GM04503 (cell line): ENCODE measurements at regions not wholly inside any gene's neighbourhood (a gene's known extent, or its start where the extent isn't known, plus 50 kb on each side); places are given as distances from the start of the nearest gene placed in this dataset.
"Not testable (repeated sequence)": the region's sequence is repeated elsewhere in the genome, so short reads cannot be mapped to it uniquely, and the experiment has no call there.

Experiments
- DNase-seq: peaks from one replicate; pipeline ENCODE4 v3.0.0-alpha.2; 2012; ENCODE audit warnings: low read depth

DNA sequence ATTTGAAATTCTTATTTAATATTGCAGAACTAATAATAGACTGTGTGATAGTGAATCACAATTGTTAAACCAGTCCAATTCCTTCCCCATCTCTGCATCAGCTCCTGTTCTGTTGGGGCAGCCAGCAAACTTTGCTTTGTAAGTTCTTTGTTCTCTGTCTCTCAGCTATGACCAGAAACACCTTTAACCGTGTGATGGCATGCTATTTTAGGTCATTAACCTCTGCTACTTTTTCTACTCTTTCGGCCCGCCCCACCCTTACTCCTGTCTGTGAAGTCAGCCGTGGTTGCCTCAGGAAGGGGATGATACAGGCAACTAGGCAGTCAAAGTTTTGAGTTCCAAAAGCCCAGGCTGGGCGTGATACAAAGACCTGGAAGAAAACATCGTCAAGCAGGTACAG lies 51.3 kb upstream of the EGFL6 start:
- DNase-seq, result no peak

DNA sequence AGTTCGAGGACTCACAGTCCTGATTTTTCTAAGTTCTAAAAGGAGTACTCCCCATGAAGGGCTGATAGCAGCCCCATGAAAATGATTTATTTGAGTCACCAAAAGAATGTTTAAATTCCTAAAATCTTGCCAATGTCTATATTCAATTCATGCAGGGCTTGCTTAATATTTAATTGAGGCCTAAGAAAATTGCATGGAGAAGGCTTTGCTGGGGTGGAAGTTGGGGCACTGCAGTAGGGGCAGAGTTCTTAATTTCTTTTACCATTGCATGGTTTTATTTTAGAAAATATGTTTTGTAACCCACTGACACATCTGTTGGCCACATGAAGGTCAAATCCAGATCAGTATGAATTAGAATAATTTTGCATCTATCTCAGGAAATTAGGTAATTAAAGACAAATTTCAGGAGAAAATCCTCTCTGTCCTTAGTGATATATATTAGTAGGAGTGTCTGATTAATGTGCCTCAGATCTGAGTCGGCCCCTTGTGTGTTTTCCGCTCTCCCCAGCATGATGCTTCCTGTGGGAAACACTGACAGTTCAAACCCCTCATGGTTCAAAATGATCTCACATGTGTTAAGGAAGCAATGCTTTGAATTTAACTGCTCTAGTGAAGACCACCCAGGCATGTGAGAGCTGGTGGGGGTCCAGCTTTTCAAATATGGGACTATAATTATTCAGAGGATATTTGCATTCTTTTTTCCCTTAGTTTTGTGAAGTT lies 54.0 kb upstream of the EGFL6 start:
- peak; percentile 19 for DNase-seq

GRCh38 chrX:13511944-13512330 lies 57.5 kb upstream of the EGFL6 start:
- DNase-seq, result no peak

DNA sequence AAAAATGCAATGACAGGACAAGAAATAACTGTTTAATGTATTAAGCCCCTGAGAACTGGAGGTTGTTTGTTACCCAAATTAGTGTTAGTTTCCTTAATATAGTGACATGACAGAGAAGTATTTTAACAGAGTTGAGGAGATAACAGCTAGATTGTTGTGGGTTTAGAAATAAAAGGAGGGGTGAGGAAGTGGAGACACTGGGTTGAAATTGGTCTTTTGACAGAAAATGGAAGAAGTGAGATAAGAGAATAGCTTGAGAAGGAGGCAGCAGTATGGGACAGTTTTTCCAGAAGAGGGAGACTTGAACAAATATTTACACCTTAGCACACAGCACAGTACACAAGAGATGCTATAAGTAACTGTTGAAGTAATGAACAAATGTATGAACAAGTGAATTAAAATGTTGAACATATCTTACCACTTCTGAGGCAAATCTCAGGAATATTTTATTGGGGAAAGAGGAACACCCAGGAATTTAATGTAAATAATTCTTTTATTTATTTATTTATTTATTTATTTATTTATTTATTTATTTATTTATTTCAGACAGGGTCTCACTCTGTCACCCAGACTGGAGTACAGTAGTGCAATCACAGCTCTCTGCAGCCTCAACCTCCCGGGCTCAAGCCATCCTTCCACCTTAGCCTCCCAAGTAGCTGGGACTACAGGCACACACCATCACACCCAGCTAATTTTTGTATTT lies 58.0 kb upstream of the EGFL6 start:
- no peak for DNase-seq

GRCh38 chrX:13507893-13508292 lies 61.5 kb upstream of the EGFL6 start:
- no peak for DNase-seq

DNA sequence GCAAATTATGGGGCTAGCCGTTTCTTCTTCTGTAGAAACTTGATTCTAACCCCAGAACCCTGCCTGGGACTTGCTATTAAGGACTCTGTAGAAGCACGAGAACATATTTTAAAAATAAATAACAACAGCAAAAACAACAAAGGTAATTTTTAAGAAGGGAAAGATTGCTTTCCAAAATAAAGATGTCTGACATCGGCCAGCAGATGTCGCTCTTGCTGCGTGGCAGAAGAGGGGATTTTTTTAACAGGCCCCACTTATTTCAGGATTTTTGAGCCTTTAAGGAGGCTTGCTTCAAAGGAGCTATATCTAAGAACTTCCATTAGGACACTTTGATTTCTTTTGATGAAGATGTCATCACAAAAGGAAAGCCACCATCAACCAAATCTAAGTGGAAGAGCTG lies 62.8 kb upstream of the EGFL6 start:
- DNase-seq, result no peak

- DNase-seq, result no peak
Observed at GRCh38 chrX:13502590-13502989, 66.8 kb upstream of the EGFL6 start.

- DNase-seq, result no peak
Observed at GRCh38 chrX:13499736-13500135, 69.7 kb upstream of the EGFL6 start.

- no peak for DNase-seq
Observed at GRCh38 chrX:13498238-13498637, 71.2 kb upstream of the EGFL6 start.

- no peak for DNase-seq
Observed at GRCh38 chrX:13495232-13495631, 74.2 kb upstream of the EGFL6 start.

DNA sequence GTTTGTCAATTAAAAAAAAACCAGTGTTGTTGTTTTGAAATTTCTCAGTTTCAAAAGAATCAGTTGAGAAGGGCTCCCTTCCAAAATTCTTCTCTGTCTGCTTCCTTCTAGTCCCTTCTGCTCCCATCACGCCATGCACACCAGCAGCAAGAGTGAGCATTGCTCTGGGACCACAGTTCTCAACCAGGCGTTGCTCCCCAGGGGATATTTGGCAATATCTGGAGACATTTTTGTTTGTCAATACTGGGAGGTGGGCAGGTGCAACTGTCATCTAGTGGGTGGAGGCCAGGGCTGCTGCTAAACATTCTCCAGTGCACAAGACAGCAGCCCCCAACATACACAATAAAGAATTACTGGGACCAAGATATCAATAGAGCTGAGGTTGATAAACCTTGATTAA lies 74.8 kb upstream of the EGFL6 start:
- DNase-seq, result no peak

DNA sequence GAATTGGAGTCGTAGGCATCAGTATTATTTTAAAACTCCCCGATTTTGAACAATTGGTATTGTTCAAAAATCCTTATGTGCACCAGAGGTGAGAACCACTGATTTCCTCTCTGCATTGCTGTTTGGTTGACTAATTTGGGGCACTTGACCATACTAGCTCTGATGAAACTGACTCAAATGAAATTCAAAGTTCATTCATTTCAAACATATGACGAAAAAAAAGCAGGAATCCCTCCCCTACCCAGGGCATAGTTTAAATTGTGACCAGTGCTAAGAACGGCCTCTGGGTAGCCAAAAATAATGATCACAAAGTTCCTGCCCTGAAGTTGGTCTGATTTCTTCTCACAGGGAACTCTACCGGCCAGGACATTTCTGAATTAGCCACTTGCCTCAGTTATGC lies 75.7 kb upstream of the EGFL6 start:
- no peak for DNase-seq

DNA sequence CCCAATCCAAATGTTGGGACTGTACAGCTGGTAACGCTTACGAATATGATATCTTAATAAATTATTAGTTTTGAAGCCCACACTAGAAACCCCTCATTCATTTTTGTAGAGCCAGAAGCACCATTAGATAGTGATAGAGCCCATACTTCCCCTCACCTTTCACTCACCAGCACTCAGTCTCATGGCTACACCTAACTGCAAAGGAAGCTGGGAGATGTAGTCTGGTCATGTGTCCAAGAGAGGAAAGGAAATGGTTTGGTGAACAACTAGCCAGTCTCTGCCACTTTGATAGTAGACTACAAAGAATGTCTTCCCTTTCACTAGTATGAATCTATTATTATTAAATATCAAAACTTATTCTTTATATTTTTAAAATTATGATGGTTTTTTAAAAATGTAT lies 77.1 kb upstream of the EGFL6 start:
- no peak for DNase-seq

- DNase-seq, result no peak
Observed at GRCh38 chrX:13491061-13491460, 78.3 kb upstream of the EGFL6 start.

DNA sequence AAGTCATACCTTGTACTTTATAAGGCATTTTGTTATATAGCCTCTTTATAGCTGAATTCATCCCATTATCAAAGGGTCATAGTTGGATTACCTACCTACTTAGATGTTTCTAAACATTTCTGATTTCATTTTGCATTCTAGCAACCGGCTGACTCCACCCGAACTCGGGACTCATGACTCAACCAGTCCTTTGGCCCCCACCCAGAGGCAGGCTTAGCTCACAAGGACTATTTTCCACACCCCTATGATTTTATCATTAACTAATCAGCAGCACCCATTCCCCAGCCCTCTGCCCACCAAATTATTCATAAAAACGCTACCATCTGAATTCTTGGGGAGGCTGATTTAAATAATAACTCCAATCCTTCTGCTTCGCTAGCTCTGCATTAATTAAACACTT lies 79.9 kb upstream of the EGFL6 start:
- DNase-seq, result no peak

GRCh38 chrX:13487731-13488505 lies 81.5 kb upstream of the EGFL6 start:
- DNase-seq, result peak; percentile 72

GRCh38 chrX:13485167-13485566 lies 84.2 kb upstream of the EGFL6 start:
- no peak for DNase-seq

GRCh38 chrX:13483773-13484172 lies 85.6 kb upstream of the EGFL6 start:
- no peak for DNase-seq

DNA sequence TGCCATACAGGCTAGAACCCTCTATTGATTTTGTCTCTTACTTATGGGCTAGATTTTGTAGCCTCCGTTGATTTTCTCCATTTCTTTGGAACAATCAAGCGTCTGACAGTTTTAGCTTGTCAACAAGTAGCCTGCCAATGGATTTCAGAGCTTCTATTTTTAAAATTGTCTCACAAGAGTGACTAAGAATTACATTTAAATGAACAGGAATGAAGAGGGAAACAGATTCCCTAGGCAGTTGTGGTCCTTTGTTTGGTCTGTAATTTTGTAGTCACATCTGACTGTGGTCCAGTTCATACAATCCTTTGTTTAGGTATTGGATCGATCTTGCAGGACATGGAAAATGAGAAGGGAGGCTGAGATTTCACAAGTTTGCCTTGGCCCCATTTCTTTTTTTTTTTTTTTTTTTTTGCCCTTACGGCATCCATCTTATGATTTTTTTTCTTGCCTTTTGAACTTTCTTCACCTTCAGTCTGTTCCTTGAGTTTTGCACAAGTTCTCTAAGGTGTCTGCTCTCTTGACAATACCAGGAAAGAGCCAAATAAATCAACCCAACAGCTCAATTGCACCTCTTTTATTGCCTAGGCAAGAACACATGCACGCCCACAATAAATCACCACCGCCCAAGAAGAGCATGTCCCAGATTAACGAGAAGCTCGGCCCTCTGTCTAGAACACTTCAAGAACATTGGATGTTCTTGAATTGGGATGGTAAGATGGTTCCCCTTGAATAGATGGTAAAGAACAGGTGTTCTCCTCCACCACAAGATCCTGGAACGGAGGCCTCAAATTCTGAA lies 86.5 kb upstream of the EGFL6 start:
- DNase-seq, result no peak

DNA sequence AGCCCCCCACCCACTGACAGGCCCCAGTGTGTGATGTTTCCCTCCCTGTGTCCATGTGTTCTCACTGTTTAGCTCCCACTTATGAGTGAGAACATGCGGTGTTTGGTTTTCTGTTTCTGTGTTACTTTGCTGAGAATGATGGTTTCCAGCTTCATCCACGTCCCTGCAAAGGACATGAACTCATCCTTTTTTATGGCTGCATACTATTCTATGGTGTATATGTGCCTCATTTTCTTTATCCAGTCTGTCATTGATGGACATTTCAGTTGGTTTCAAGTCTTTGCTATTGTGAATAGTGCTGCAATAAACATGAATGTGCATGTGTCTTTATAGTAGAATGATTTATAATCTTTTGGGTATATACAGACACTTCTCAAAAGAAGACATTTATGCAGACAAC lies 88.6 kb upstream of the EGFL6 start:
- not testable (repeated sequence) for DNase-seq

GRCh38 chrX:13479452-13479813 lies 90.0 kb upstream of the EGFL6 start:
- no peak for DNase-seq

GRCh38 chrX:13478740-13479451 lies 90.5 kb upstream of the EGFL6 start:
- DNase-seq, result no peak
